Activated T-helper 1 cell treated with anti-CD3 and anti-CD28 coated beads, Interleukin-12 subunit alpha, Interleukin-12 subunit beta, Interleukin-2, Interleukin-4 antibody, amounts not matched to agents 30 ng/mL and 10 ng/mL and 1 ng/mL, durations not matched to agents 14 hours and 24 hours and 36 hours (primary cell): ENCODE measurements at regions not wholly inside any gene's neighbourhood (a gene's known extent, or its start where the extent isn't known, plus 50 kb on each side); places are given as distances from the start of the nearest gene placed in this dataset.

Source experiments
- DNase-seq: peaks from one replicate; pipeline ENCODE4 v3.0.0; 2021; ENCODE audit warnings: low spot score
- H3K27ac Mint-ChIP-seq: one replicate; pipeline ENCODE4 v1.8.0; 2021; ENCODE audit warnings: mild to moderate bottlenecking, mixed read lengths
- H3K27me3 Mint-ChIP-seq: one replicate; pipeline ENCODE4 v1.8.0; 2022; ENCODE audit warnings: mild to moderate bottlenecking, moderate library complexity, mixed read lengths; ENCODE audit not compliant: insufficient read depth
- H3K36me3 Mint-ChIP-seq: one replicate; pipeline ENCODE4 v1.8.0; 2021; ENCODE audit warnings: low read depth, mixed read lengths
- H3K4me1 Mint-ChIP-seq: one replicate; pipeline ENCODE4 v1.8.0; 2021; ENCODE audit warnings: low read depth, mixed read lengths
- H3K4me3 Mint-ChIP-seq: one replicate; pipeline ENCODE4 v1.8.0; 2021; ENCODE audit warnings: mild to moderate bottlenecking, moderate library complexity, mixed read lengths
- H3K9me3 Mint-ChIP-seq: one replicate; pipeline ENCODE4 v1.8.0; 2021; ENCODE audit warnings: mixed read lengths
- intact Hi-C: fragments of 100-400 bp; cut with micrococcal nuclease; formaldehyde crosslinking; loops from one replicate; pipeline ENCODE4 v1.15.1; 2024

- H3K27me3 Mint-ChIP-seq = no peaks in the 10 kb centered on the region
- DNase-seq = no peak
- no peak overlapping the region for H3K4me3 Mint-ChIP-seq
- H3K27ac Mint-ChIP-seq = no peak overlapping the region
- H3K9me3 Mint-ChIP-seq = no peaks in the 10 kb centered on the region
- no peaks in the 10 kb centered on the region for H3K4me1 Mint-ChIP-seq
- H3K36me3 Mint-ChIP-seq = no peaks in the 10 kb centered on the region
- intact Hi-C loops = no loop called here
These were observed 1248.3 kb downstream of the SLC16A7 start for GRCh38 chr12:60844101-60844500.

- Mint-ChIP-seq H3K27me3 (no peaks in the 10 kb centered on the region), H3K27ac (no peak overlapping the region), H3K9me3 (no peaks in the 10 kb centered on the region), H3K4me1 (no peaks in the 10 kb centered on the region), H3K4me3 (no peak overlapping the region), H3K36me3 (no peaks in the 10 kb centered on the region)
- intact Hi-C loops = no loop called here
- no peak for DNase-seq
These were observed 1249.0 kb downstream of the SLC16A7 start for GRCh38 chr12:60844875-60845274.

- intact Hi-C loops = no loop called here
- no peak for DNase-seq
- Mint-ChIP-seq H3K36me3 (no peaks in the 10 kb centered on the region), H3K4me3 (no peak overlapping the region), H3K4me1 (no peaks in the 10 kb centered on the region), H3K27ac (no peak overlapping the region), H3K9me3 (no peaks in the 10 kb centered on the region), H3K27me3 (no peaks in the 10 kb centered on the region)
These were observed 1249.9 kb downstream of the SLC16A7 start for GRCh38 chr12:60845696-60846095.

GRCh38 chr12:60847281-60847680, 1251.5 kb downstream of the SLC16A7 start:
- H3K9me3 Mint-ChIP-seq = no peaks in the 10 kb centered on the region
- no peaks in the 10 kb centered on the region for H3K4me1 Mint-ChIP-seq
- no peaks in the 10 kb centered on the region for H3K27me3 Mint-ChIP-seq
- no peaks in the 10 kb centered on the region for H3K36me3 Mint-ChIP-seq
- intact Hi-C loops = no loop called here
- H3K4me3 Mint-ChIP-seq = no peak overlapping the region
- H3K27ac Mint-ChIP-seq = no peak overlapping the region
- no peak for DNase-seq

GRCh38 chr12:60849723-60850122, 1253.9 kb downstream of the SLC16A7 start:
- no peak overlapping the region for H3K27ac Mint-ChIP-seq
- no peak overlapping the region for H3K4me3 Mint-ChIP-seq

GRCh38 chr12:60853407-60853806, 1257.6 kb downstream of the SLC16A7 start:
- intact Hi-C loops = no loop called here
- Mint-ChIP-seq H3K4me3 (no peak overlapping the region), H3K27ac (no peak overlapping the region), H3K27me3 (no peaks in the 10 kb centered on the region), H3K4me1 (no peaks in the 10 kb centered on the region), H3K36me3 (no peaks in the 10 kb centered on the region), H3K9me3 (no peaks in the 10 kb centered on the region)
- DNase-seq = no peak

More at GRCh38 chr12:60849723-60850122, 1253.9 kb downstream of the SLC16A7 start:
- H3K9me3 Mint-ChIP-seq = no peaks in the 10 kb centered on the region
- no peaks in the 10 kb centered on the region for H3K36me3 Mint-ChIP-seq
- no peak for DNase-seq
- no peaks in the 10 kb centered on the region for H3K4me1 Mint-ChIP-seq
- intact Hi-C loops = no loop called here
- H3K27me3 Mint-ChIP-seq = no peaks in the 10 kb centered on the region

GRCh38 chr12:60863421-60863820, 1267.6 kb downstream of the SLC16A7 start:
- Mint-ChIP-seq H3K27me3 (no peaks in the 10 kb centered on the region), H3K4me1 (no peaks in the 10 kb centered on the region), H3K4me3 (no peak overlapping the region), H3K9me3 (no peaks in the 10 kb centered on the region), H3K27ac (no peak overlapping the region), H3K36me3 (no peaks in the 10 kb centered on the region)
- intact Hi-C loops = no loop called here
- DNase-seq = no peak

GRCh38 chr12:60872219-60872618, 1276.4 kb downstream of the SLC16A7 start:
- intact Hi-C loops = no loop called here
- no peaks in the 10 kb centered on the region for H3K4me1 Mint-ChIP-seq

GRCh38 chr12:60872850-60873713, 1277.3 kb downstream of the SLC16A7 start:
- H3K27me3 Mint-ChIP-seq = no peaks in the 10 kb centered on the region
- H3K27ac Mint-ChIP-seq = no peak overlapping the region
- H3K4me3 Mint-ChIP-seq = no peak overlapping the region
- H3K4me1 Mint-ChIP-seq = no peaks in the 10 kb centered on the region
- no peaks in the 10 kb centered on the region for H3K36me3 Mint-ChIP-seq
- DNase-seq = no peak
- H3K9me3 Mint-ChIP-seq = no peaks in the 10 kb centered on the region
- intact Hi-C loops = no loop called here

More at GRCh38 chr12:60872219-60872618, 1276.4 kb downstream of the SLC16A7 start:
- no peak overlapping the region for H3K4me3 Mint-ChIP-seq
- no peaks in the 10 kb centered on the region for H3K9me3 Mint-ChIP-seq
- no peaks in the 10 kb centered on the region for H3K27me3 Mint-ChIP-seq
- no peak for DNase-seq
- no peak overlapping the region for H3K27ac Mint-ChIP-seq
- H3K36me3 Mint-ChIP-seq = no peaks in the 10 kb centered on the region

GRCh38 chr12:60874091-60874490, 1278.3 kb downstream of the SLC16A7 start:
- H3K4me3 Mint-ChIP-seq = no peak overlapping the region
- H3K27me3 Mint-ChIP-seq = no peaks in the 10 kb centered on the region
- no peak for DNase-seq
- H3K4me1 Mint-ChIP-seq = no peaks in the 10 kb centered on the region
- H3K36me3 Mint-ChIP-seq = no peaks in the 10 kb centered on the region
- intact Hi-C loops = no loop called here
- H3K9me3 Mint-ChIP-seq = no peaks in the 10 kb centered on the region
- no peak overlapping the region for H3K27ac Mint-ChIP-seq

- H3K9me3 Mint-ChIP-seq = peaks cover 3% of the 10 kb centered on the region
- H3K4me1 Mint-ChIP-seq = no peaks in the 10 kb centered on the region
- H3K36me3 Mint-ChIP-seq = no peaks in the 10 kb centered on the region
- no peak for DNase-seq
- no peak overlapping the region for H3K4me3 Mint-ChIP-seq
- intact Hi-C loops = no loop called here
- no peak overlapping the region for H3K27ac Mint-ChIP-seq
- no peaks in the 10 kb centered on the region for H3K27me3 Mint-ChIP-seq
These were observed 1325.1 kb downstream of the SLC16A7 start for GRCh38 chr12:60920841-60921495.

GRCh38 chr12:60921541-60921940, 1325.7 kb downstream of the SLC16A7 start:
- no peak for DNase-seq
- Mint-ChIP-seq H3K36me3 (no peaks in the 10 kb centered on the region), H3K4me3 (no peak overlapping the region), H3K27ac (no peak overlapping the region), H3K27me3 (no peaks in the 10 kb centered on the region), H3K4me1 (no peaks in the 10 kb centered on the region), H3K9me3 (peaks cover 3% of the 10 kb centered on the region)
- intact Hi-C loops = no loop called here

GRCh38 chr12:60926256-60926655, 1330.4 kb downstream of the SLC16A7 start:
- no peaks in the 10 kb centered on the region for H3K4me1 Mint-ChIP-seq
- DNase-seq = no peak
- intact Hi-C loops = no loop called here
- no peak overlapping the region for H3K4me3 Mint-ChIP-seq
- H3K36me3 Mint-ChIP-seq = no peaks in the 10 kb centered on the region
- peaks cover 7% of the 10 kb centered on the region for H3K9me3 Mint-ChIP-seq
- H3K27ac Mint-ChIP-seq = no peak overlapping the region
- H3K27me3 Mint-ChIP-seq = no peaks in the 10 kb centered on the region
